Subcutaneous abdominal adipose tissue (tissue), 5 donors: ENCODE measurements at regions not wholly inside any gene's neighbourhood (a gene's known extent, or its start where the extent isn't known, plus 50 kb on each side); places are given as distances from the start of the nearest gene placed in this dataset.
"Not testable (repeated sequence)": the region's sequence is repeated elsewhere in the genome, so short reads cannot be mapped to it uniquely, and the experiment has no call there.

Experiments used
- H3K27ac ChIP-seq: one replicate; pipeline ENCODE4 v1.7.0; 2013; ENCODE audit warnings: low read depth, mild to moderate bottlenecking, inconsistent platforms, low read length, moderate library complexity
- H3K27me3 ChIP-seq, 5 donors: one replicate each; pipeline ENCODE4 v1.7.0; 2013; ENCODE audit warnings: low read length in 5 of 5, inconsistent platforms in 1 of 5; ENCODE audit not compliant: control insufficient read depth in 5 of 5, insufficient read depth in 4 of 5
- H3K36me3 ChIP-seq, 5 donors: one replicate each; pipeline ENCODE4 v1.7.0; 2013; ENCODE audit warnings: low read length in 5 of 5; ENCODE audit not compliant: control insufficient read depth in 5 of 5, insufficient read depth in 5 of 5
- H3K4me1 ChIP-seq, 5 donors: one replicate each; pipeline ENCODE4 v1.7.0; 2013; ENCODE audit warnings: low read length in 5 of 5, mild to moderate bottlenecking in 3 of 5, moderate library complexity in 1 of 5; ENCODE audit not compliant: control insufficient read depth in 5 of 5, insufficient read depth in 5 of 5
- H3K4me3 ChIP-seq, 5 donors: one replicate each; pipeline ENCODE4 v1.7.0; 2013; ENCODE audit warnings: low read length in 5 of 5, low read depth in 1 of 5
- H3K9ac ChIP-seq, 5 donors: one replicate each; pipeline ENCODE4 v1.7.0; 2013; ENCODE audit warnings: low read length in 5 of 5, mild to moderate bottlenecking in 4 of 5, moderate library complexity in 3 of 5
- H3K9me3 ChIP-seq, 5 donors: one replicate each; pipeline ENCODE4 v1.7.0; 2013; ENCODE audit warnings: low read length in 5 of 5; ENCODE audit not compliant: control insufficient read depth in 5 of 5
- donor health status: healthy.
- donor health status: healthy.
- donor health status: healthy.
- donor health status: healthy.
- donor health status: healthy.

GRCh38 chr7:113622796-113623195, 296.0 kb downstream of the PPP1R3A start:
- Histone ChIP-seq H3K36me3 (no peaks in the 10 kb centered on the region), H3K27ac (no peak overlapping the region)

GRCh38 chr7:113610572-113610971, 308.2 kb downstream of the PPP1R3A start:
- no peaks in the 10 kb centered on the region for H3K36me3 ChIP-seq
- H3K27ac ChIP-seq: no peak overlapping the region
- no peak overlapping the region for H3K9ac ChIP-seq
- no peaks in the 10 kb centered on the region for H3K4me1 ChIP-seq
- H3K27me3 ChIP-seq: no peaks in the 10 kb centered on the region
- no peaks in the 10 kb centered on the region for H3K9me3 ChIP-seq
- H3K4me3 ChIP-seq: no peak overlapping the region

More at GRCh38 chr7:113622796-113623195, 296.0 kb downstream of the PPP1R3A start:
- no peak overlapping the region for H3K4me3 ChIP-seq
- no peak overlapping the region for H3K9ac ChIP-seq
- H3K4me1 ChIP-seq: no peaks in the 10 kb centered on the region
- peaks cover 0 to 3% (median 0%) of the 10 kb centered on the region in 5 donors for H3K9me3 ChIP-seq
- H3K27me3 ChIP-seq: no peaks in the 10 kb centered on the region

GRCh38 chr7:113608782-113609181, 310.0 kb downstream of the PPP1R3A start:
- Histone ChIP-seq H3K4me3 (no peak overlapping the region), H3K36me3 (no peaks in the 10 kb centered on the region), H3K27ac (no peak overlapping the region), H3K4me1 (no peaks in the 10 kb centered on the region), H3K27me3 (no peaks in the 10 kb centered on the region), H3K9ac (no peak overlapping the region), H3K9me3 (no peaks in the 10 kb centered on the region)

GRCh38 chr7:113606325-113606724, 312.5 kb downstream of the PPP1R3A start:
- Histone ChIP-seq H3K27me3 (no peaks in the 10 kb centered on the region), H3K4me3 (no peak overlapping the region), H3K27ac (no peak overlapping the region), H3K9ac (no peak overlapping the region), H3K4me1 (no peaks in the 10 kb centered on the region), H3K9me3 (no peaks in the 10 kb centered on the region), H3K36me3 (no peaks in the 10 kb centered on the region)

- not testable (repeated sequence) for H3K36me3 ChIP-seq, H3K9me3 ChIP-seq, H3K4me1 ChIP-seq, H3K4me3 ChIP-seq, H3K27ac ChIP-seq, H3K9ac ChIP-seq, H3K27me3 ChIP-seq
These were observed 318.4 kb downstream of the PPP1R3A start for GRCh38 chr7:113600428-113600827.

GRCh38 chr7:113593455-113593854, 325.4 kb downstream of the PPP1R3A start:
- not testable (repeated sequence) for H3K4me1 ChIP-seq, H3K9ac ChIP-seq, H3K36me3 ChIP-seq, H3K27ac ChIP-seq, H3K4me3 ChIP-seq, H3K27me3 ChIP-seq, H3K9me3 ChIP-seq

GRCh38 chr7:113592924-113593323, 325.9 kb downstream of the PPP1R3A start:
- H3K4me1 ChIP-seq, H3K27ac ChIP-seq, H3K9ac ChIP-seq, H3K4me3 ChIP-seq, H3K9me3 ChIP-seq, H3K27me3 ChIP-seq, H3K36me3 ChIP-seq: not testable (repeated sequence)

- Histone ChIP-seq H3K4me3 (no peak overlapping the region), H3K27me3 (no peaks in the 10 kb centered on the region), H3K9me3 (no peaks in the 10 kb centered on the region)
These were observed 336.3 kb downstream of the PPP1R3A start for GRCh38 chr7:113582471-113582870.

GRCh38 chr7:113563257-113563656, 355.6 kb downstream of the PPP1R3A start:
- not testable (repeated sequence) for H3K4me1 ChIP-seq, H3K4me3 ChIP-seq, H3K9ac ChIP-seq, H3K27ac ChIP-seq, H3K27me3 ChIP-seq, H3K9me3 ChIP-seq, H3K36me3 ChIP-seq

More at GRCh38 chr7:113582471-113582870, 336.3 kb downstream of the PPP1R3A start:
- no peak overlapping the region for H3K27ac ChIP-seq
- no peak overlapping the region for H3K9ac ChIP-seq
- H3K4me1 ChIP-seq: no peaks in the 10 kb centered on the region
- H3K36me3 ChIP-seq: no peaks in the 10 kb centered on the region

GRCh38 chr7:113562801-113563200, 356.0 kb downstream of the PPP1R3A start:
- Histone ChIP-seq H3K4me1 (peaks cover 0 to 3% (median 0%) of the 10 kb centered on the region in 5 donors), H3K27ac (no peak overlapping the region), H3K4me3 (no peak overlapping the region), H3K9ac (no peak overlapping the region), H3K9me3 (no peaks in the 10 kb centered on the region), H3K36me3 (no peaks in the 10 kb centered on the region), H3K27me3 (no peaks in the 10 kb centered on the region)

- Histone ChIP-seq H3K4me3 (no peak overlapping the region), H3K9me3 (no peaks in the 10 kb centered on the region), H3K36me3 (no peaks in the 10 kb centered on the region), H3K27ac (no peak overlapping the region), H3K27me3 (no peaks in the 10 kb centered on the region), H3K4me1 (peaks cover 0 to 3% (median 0%) of the 10 kb centered on the region in 5 donors), H3K9ac (no peak overlapping the region)
These were observed 356.6 kb downstream of the PPP1R3A start for GRCh38 chr7:113562242-113562641.
